GM23338 (cell line): ENCODE measurements at regions not wholly inside any gene's neighbourhood (a gene's known extent, or its start where the extent isn't known, plus 50 kb on each side); places are given as distances from the start of the nearest gene placed in this dataset.
A peak's percentile ranks its signal among the peaks of the same experiment; 100 is the strongest.

Source experiments
- ATAC-seq: fragments of 200-7000 bp; cut with Tn5 transposase; 3 replicates; pipeline ENCODE4 v1.9.1; 2020
- DNase-seq: peaks from one replicate; pipeline ENCODE4 v3.0.0-alpha.2; 2015; ENCODE audit warnings: low spot score
- H2AFZ ChIP-seq: fragments of 200-600 bp; sonication (generic); 2 replicates; pipeline ENCODE4 v1.8.0; 2016; ENCODE audit warnings: antibody characterized with exemption, mild to moderate bottlenecking, moderate library complexity
- H3F3A ChIP-seq: fragments of 200-600 bp; sonication (generic); replicated peaks from 2 replicates; pipeline ENCODE4 v1.8.0; 2017; ENCODE audit warnings: antibody characterized with exemption, mixed run types, low read depth
- H3K27ac ChIP-seq: fragments of 200-600 bp; sonication (generic); 2 replicates; pipeline ENCODE4 v1.6.1; 2016; ENCODE audit warnings: low read depth
- H3K27me3 ChIP-seq: fragments of 200-600 bp; sonication (generic); 2 replicates; pipeline ENCODE4 v1.8.0; 2016; ENCODE audit warnings: mild to moderate bottlenecking, mixed run types, moderate library complexity; ENCODE audit not compliant: insufficient read depth
- H3K36me3 ChIP-seq: fragments of 200-600 bp; sonication (generic); 2 replicates; pipeline ENCODE4 v1.8.0; 2016; ENCODE audit warnings: mild to moderate bottlenecking; ENCODE audit not compliant: insufficient read depth
- H3K4me1 ChIP-seq: fragments of 200-600 bp; sonication (generic); 2 replicates; pipeline ENCODE4 v1.8.0; 2016; ENCODE audit warnings: mild to moderate bottlenecking, moderate library complexity; ENCODE audit not compliant: insufficient read depth
- H3K4me2 ChIP-seq: fragments of 200-600 bp; sonication (generic); 2 replicates; pipeline ENCODE4 v1.7.1; 2017; ENCODE audit warnings: mixed run types
- H3K4me3 ChIP-seq: fragments of 200-600 bp; sonication (generic); 2 replicates; pipeline ENCODE4 v1.6.1; 2016; ENCODE audit warnings: mixed run types
- H3K79me2 ChIP-seq: fragments of 200-600 bp; sonication (generic); replicated peaks from 2 replicates; pipeline ENCODE4 v1.8.0; 2017; ENCODE audit warnings: mild to moderate bottlenecking; ENCODE audit not compliant: insufficient read depth
- H3K9me2 ChIP-seq: fragments of 200-600 bp; sonication (generic); 2 replicates; pipeline ENCODE4 v1.8.0; 2017; ENCODE audit not compliant: insufficient read depth
- H4K20me1 ChIP-seq: fragments of 200-600 bp; sonication (generic); replicated peaks from 2 replicates; pipeline ENCODE4 v1.8.0; 2017; ENCODE audit warnings: mild to moderate bottlenecking; ENCODE audit not compliant: insufficient read depth
- H3K27ac Mint-ChIP-seq: 2 replicates; pipeline ENCODE4 v1.8.0; 2020; ENCODE audit warnings: inconsistent platforms, mild to moderate bottlenecking, moderate library complexity, mixed read lengths
- H3K27me3 Mint-ChIP-seq: 3 replicates; pipeline ENCODE4 v1.8.0; 2022; ENCODE audit warnings: low read depth, mild to moderate bottlenecking, moderate library complexity, mixed read lengths, inconsistent platforms; ENCODE audit not compliant: insufficient read depth, poor library complexity
- H3K36me3 Mint-ChIP-seq: 3 replicates; pipeline ENCODE4 v1.8.0; 2021; ENCODE audit warnings: low read depth, mild to moderate bottlenecking, inconsistent platforms, moderate library complexity, mixed read lengths
- H3K4me1 Mint-ChIP-seq: 3 replicates; pipeline ENCODE4 v1.8.0; 2020; ENCODE audit warnings: mild to moderate bottlenecking, inconsistent platforms, mixed read lengths
- H3K4me3 Mint-ChIP-seq: 3 replicates; pipeline ENCODE4 v1.8.0; 2021; ENCODE audit warnings: moderate library complexity, mild to moderate bottlenecking, inconsistent platforms, mixed read lengths
- H3K9me3 Mint-ChIP-seq: 3 replicates; pipeline ENCODE4 v1.8.0; 2020; ENCODE audit warnings: moderate library complexity, mild to moderate bottlenecking, inconsistent platforms, mixed read lengths
- CREB1 ChIP-seq: fragments of 250-450 bp; sonication (Bioruptor Pico); IDR thresholded peaks from 2 replicates; pipeline ENCODE4 v1.5.0; 2020; ENCODE audit warnings: low read depth, mild to moderate bottlenecking, moderate library complexity
- EZH2 ChIP-seq: fragments of 200-600 bp; sonication (generic); IDR thresholded peaks from one replicate; pipeline ENCODE4 v1.8.0; 2017; ENCODE audit warnings: antibody characterized with exemption, mild to moderate bottlenecking, low read depth; ENCODE audit not compliant: unreplicated experiment
- EZH2phosphoT487 ChIP-seq: fragments of 200-600 bp; sonication (generic); IDR thresholded peaks from one replicate; pipeline ENCODE4 v1.8.1; 2018; ENCODE audit warnings: antibody characterized with exemption; ENCODE audit not compliant: unreplicated experiment
- JUNB ChIP-seq: IDR thresholded peaks from one replicate; pipeline ENCODE4 v1.6.1; 2016; ENCODE audit warnings: antibody characterized with exemption; ENCODE audit not compliant: unreplicated experiment
- NANOG ChIP-seq: IDR thresholded peaks from 2 replicates; pipeline ENCODE4 v1.6.1; 2016; ENCODE audit warnings: antibody characterized with exemption, borderline replicate concordance
- ZNF114 ChIP-seq: fragments of 250-450 bp; sonication (Bioruptor Pico); IDR thresholded peaks from 2 replicates; pipeline ENCODE4 v1.5.0; 2020; ENCODE audit warnings: mild to moderate bottlenecking, moderate library complexity
- ZNF331 ChIP-seq: fragments of 250-450 bp; sonication (Bioruptor Pico); IDR thresholded peaks from 2 replicates; pipeline ENCODE4 v1.5.0; 2020; ENCODE audit warnings: low read depth, mild to moderate bottlenecking, moderate library complexity
- TF ChIP-seq, protein P1 (sequence below), 2 experiments: fragments of 200-600 bp in 1 of 2; sonication (generic) in 1 of 2; conservative IDR thresholded peaks; 2 replicates each; pipeline versions ENCODE4 v1.5.1 to v1.6.1; 2016 to 2017; ENCODE audit warnings: antibody characterized with exemption in 2 of 2, low read depth in 2 of 2, mild to moderate bottlenecking in 2 of 2, moderate library complexity in 1 of 2
- TF ChIP-seq, protein P2 (sequence below): IDR thresholded peaks from 2 replicates; pipeline ENCODE4 v1.6.1; 2016; ENCODE audit warnings: antibody characterized with exemption

DNA sequence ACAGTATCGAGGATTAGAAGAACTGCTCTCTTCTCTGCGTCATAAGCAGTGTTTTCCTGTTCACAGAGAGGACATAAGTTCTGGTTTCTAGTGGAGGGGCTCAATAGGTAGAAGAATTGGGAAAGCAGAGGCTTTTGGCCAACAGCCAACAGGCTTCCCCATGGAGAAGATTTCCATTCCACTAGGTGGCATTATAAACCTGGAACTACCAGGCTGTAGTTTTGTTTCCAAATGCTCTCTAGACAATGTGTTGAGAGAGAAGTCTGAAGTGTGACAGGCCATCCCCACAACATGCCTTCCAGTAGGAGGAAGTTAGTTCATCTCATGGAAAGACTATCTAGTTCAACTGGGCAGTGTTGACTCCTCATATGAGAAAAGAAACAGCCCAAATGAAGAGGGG lies 63.8 kb upstream of the ANXA10 start:
- Mint-ChIP-seq H3K4me1 (no peaks in the 10 kb centered on the region), H3K27me3 (no peaks in the 10 kb centered on the region), H3K4me3 (no peak overlapping the region), H3K27ac (no peak overlapping the region), H3K9me3 (peaks cover 39% of the 10 kb centered on the region), H3K36me3 (peaks cover 19% of the 10 kb centered on the region)
- Histone ChIP-seq H3K27me3 (no peaks in the 10 kb centered on the region), H3K4me3 (no peak overlapping the region), H3K79me2 (no peaks in the 10 kb centered on the region), H3F3A (no peaks in the 10 kb centered on the region), H3K9me2 (peaks cover 9% of the 10 kb centered on the region; the same call in 1 of the 2 replicates), H3K4me2 (no peak overlapping the region), H2AFZ (no peak overlapping the region), H3K36me3 (0 out of 2 replicates have a peak, but pooled peaks cover 5% of the 10 kb centered on the region), H4K20me1 (no peaks in the 10 kb centered on the region), H3K4me1 (no peaks in the 10 kb centered on the region), H3K27ac (no peak overlapping the region)
- ATAC-seq (no peak), DNase-seq (no peak)
- no peak for TF ChIP-seq NANOG
- TF ChIP-seq, protein P1, sequence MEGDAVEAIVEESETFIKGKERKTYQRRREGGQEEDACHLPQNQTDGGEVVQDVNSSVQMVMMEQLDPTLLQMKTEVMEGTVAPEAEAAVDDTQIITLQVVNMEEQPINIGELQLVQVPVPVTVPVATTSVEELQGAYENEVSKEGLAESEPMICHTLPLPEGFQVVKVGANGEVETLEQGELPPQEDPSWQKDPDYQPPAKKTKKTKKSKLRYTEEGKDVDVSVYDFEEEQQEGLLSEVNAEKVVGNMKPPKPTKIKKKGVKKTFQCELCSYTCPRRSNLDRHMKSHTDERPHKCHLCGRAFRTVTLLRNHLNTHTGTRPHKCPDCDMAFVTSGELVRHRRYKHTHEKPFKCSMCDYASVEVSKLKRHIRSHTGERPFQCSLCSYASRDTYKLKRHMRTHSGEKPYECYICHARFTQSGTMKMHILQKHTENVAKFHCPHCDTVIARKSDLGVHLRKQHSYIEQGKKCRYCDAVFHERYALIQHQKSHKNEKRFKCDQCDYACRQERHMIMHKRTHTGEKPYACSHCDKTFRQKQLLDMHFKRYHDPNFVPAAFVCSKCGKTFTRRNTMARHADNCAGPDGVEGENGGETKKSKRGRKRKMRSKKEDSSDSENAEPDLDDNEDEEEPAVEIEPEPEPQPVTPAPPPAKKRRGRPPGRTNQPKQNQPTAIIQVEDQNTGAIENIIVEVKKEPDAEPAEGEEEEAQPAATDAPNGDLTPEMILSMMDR (conservative IDR thresholded peaks at IDR 0.05; ENCODE audit: low read depth in 2 of 2), result peak; percentile 7 to 39; a peak in 2 of 4 replicates

DNA sequence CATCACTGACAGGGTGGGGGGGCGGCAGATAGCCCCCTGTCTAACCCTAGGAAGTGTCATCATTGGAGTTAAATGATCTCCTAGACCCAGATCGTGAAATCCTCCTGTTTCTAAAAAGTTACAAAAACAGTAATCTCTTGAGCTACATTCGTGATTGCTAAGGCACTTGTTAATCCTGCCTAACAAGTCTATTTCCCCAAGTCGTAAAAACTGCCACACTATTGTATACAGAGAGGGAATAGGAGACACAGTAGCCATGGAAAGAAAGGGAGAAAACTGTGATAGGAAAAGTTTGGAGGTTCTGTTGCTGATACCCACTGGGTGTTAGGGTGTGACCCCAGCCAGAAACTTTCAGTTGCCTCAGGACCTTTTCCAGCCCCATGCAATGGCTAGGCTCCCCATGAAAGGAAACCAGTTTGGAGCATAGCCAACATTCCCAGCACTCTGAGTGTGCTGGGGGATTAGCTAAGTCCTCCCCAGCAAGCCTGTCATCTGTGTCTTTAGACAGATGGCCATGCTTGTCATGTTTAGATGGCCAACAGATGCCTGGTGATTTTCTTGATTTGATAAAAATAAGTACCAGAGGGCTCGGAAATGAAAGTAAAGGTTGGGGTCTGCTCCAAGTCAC lies 63.3 kb upstream of the ANXA10 start:
- H3K4me3 ChIP-seq, result no peak overlapping the region
- Mint-ChIP-seq H3K4me3 (no peak overlapping the region), H3K27ac (no peak overlapping the region), H3K4me1 (no peaks in the 10 kb centered on the region), H3K36me3 (peaks cover 17% of the 10 kb centered on the region), H3K9me3 (peaks cover 37% of the 10 kb centered on the region), H3K27me3 (no peaks in the 10 kb centered on the region)
- H2AFZ ChIP-seq, result no peak overlapping the region
- H3K4me2 ChIP-seq, result no peak overlapping the region
- no peaks in the 10 kb centered on the region for H3K4me1 ChIP-seq
- DNase-seq (no peak), ATAC-seq (no peak)
- no peaks in the 10 kb centered on the region for H3F3A ChIP-seq
- H3K36me3 ChIP-seq, result 0 out of 2 replicates have a peak, but pooled peaks cover 5% of the 10 kb centered on the region
- no peaks in the 10 kb centered on the region for H3K79me2 ChIP-seq
- TF ChIP-seq ZNF114 (no peak), CREB1 (CRISPR knock-in tag) (no peak), JUNB (no peak), ZNF331 (CRISPR knock-in tag) (no peak), EZH2phosphoT487 (no peak), EZH2 (no peak)
- TF ChIP-seq, protein P2, sequence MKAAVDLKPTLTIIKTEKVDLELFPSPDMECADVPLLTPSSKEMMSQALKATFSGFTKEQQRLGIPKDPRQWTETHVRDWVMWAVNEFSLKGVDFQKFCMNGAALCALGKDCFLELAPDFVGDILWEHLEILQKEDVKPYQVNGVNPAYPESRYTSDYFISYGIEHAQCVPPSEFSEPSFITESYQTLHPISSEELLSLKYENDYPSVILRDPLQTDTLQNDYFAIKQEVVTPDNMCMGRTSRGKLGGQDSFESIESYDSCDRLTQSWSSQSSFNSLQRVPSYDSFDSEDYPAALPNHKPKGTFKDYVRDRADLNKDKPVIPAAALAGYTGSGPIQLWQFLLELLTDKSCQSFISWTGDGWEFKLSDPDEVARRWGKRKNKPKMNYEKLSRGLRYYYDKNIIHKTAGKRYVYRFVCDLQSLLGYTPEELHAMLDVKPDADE, result no peak
- no peaks in the 10 kb centered on the region for H4K20me1 ChIP-seq
- no peaks in the 10 kb centered on the region for H3K27me3 ChIP-seq
- no peak overlapping the region for H3K27ac ChIP-seq
- peaks cover 6% of the 10 kb centered on the region; the same call in 1 of the 2 replicates for H3K9me2 ChIP-seq
